Endodermal cell (in vitro differentiated cells): ENCODE measurements at regions not wholly inside any gene's neighbourhood (a gene's known extent, or its start where the extent isn't known, plus 50 kb on each side); places are given as distances from the start of the nearest gene placed in this dataset.

Experiments
- DNase-seq: peaks from one replicate; pipeline ENCODE4 v3.0.0-alpha.2; 2017
- H3K27ac ChIP-seq: 2 replicates; pipeline ENCODE4 v1.5.1; 2013; ENCODE audit warnings: mild to moderate bottlenecking, low read depth, low read length, moderate library complexity
- H3K27me3 ChIP-seq: 2 replicates; pipeline ENCODE4 v1.6.1; 2013; ENCODE audit warnings: mild to moderate bottlenecking, low read length, moderate library complexity; ENCODE audit not compliant: insufficient read depth, control insufficient read depth, poor library complexity, severe bottlenecking
- H3K36me3 ChIP-seq: 2 replicates; pipeline ENCODE4 v1.7.0; 2013; ENCODE audit warnings: mild to moderate bottlenecking, low read length, moderate library complexity; ENCODE audit not compliant: control insufficient read depth, insufficient read depth
- H3K4me1 ChIP-seq: one replicate; pipeline ENCODE4 v1.7.0; 2013; ENCODE audit warnings: low read length; ENCODE audit not compliant: control insufficient read depth, insufficient read depth
- H3K4me3 ChIP-seq: 2 replicates; pipeline ENCODE4 v1.5.1; 2013; ENCODE audit warnings: mild to moderate bottlenecking, low read length, moderate library complexity
- H3K9ac ChIP-seq: 2 replicates; pipeline ENCODE4 v1.6.1; 2013; ENCODE audit warnings: mild to moderate bottlenecking, low read length, moderate library complexity; ENCODE audit not compliant: poor library complexity, severe bottlenecking; ENCODE audit errors: extremely low read depth
- H3K9me3 ChIP-seq: 2 replicates; pipeline ENCODE4 v1.6.1; 2013; ENCODE audit warnings: mild to moderate bottlenecking, low read length, moderate library complexity; ENCODE audit not compliant: control insufficient read depth
- H3K27ac Mint-ChIP-seq: 2 replicates; pipeline ENCODE4 v1.8.0; 2020; ENCODE audit warnings: mixed read lengths
- H3K27me3 Mint-ChIP-seq: 2 replicates; pipeline ENCODE4 v1.8.0; 2021; ENCODE audit warnings: mild to moderate bottlenecking, mixed read lengths; ENCODE audit not compliant: insufficient read depth
- H3K36me3 Mint-ChIP-seq: 2 replicates; pipeline ENCODE4 v1.8.0; 2020; ENCODE audit warnings: low read depth, mixed read lengths
- H3K4me1 Mint-ChIP-seq: 2 replicates; pipeline ENCODE4 v1.8.0; 2020; ENCODE audit warnings: mixed read lengths
- H3K4me3 Mint-ChIP-seq: 2 replicates; pipeline ENCODE4 v1.8.0; 2020; ENCODE audit warnings: mild to moderate bottlenecking, moderate library complexity, mixed read lengths
- H3K9me3 Mint-ChIP-seq: 2 replicates; pipeline ENCODE4 v1.8.0; 2020; ENCODE audit warnings: mild to moderate bottlenecking, mixed read lengths
- WGBS, 2 experiments: methylation state at CpG; one replicate each; pipeline versions ENCODE4 v1.1.5 to v1.1.7; 2013; ENCODE audit warnings: missing lambda C conversion rate in 2 of 2, mixed read lengths in 1 of 2; ENCODE audit not compliant: insufficient coverage in 1 of 2, insufficient read length in 1 of 2; 5-methylcytosine and 5-hydroxymethylcytosine counted together
- TF ChIP-seq, protein P1 (sequence below): fragments of 200-600 bp; sonication (generic); conservative IDR thresholded peaks from 2 replicates; pipeline ENCODE4 v1.5.0; 2021; ENCODE audit warnings: antibody characterized with exemption, mild to moderate bottlenecking

DNA sequence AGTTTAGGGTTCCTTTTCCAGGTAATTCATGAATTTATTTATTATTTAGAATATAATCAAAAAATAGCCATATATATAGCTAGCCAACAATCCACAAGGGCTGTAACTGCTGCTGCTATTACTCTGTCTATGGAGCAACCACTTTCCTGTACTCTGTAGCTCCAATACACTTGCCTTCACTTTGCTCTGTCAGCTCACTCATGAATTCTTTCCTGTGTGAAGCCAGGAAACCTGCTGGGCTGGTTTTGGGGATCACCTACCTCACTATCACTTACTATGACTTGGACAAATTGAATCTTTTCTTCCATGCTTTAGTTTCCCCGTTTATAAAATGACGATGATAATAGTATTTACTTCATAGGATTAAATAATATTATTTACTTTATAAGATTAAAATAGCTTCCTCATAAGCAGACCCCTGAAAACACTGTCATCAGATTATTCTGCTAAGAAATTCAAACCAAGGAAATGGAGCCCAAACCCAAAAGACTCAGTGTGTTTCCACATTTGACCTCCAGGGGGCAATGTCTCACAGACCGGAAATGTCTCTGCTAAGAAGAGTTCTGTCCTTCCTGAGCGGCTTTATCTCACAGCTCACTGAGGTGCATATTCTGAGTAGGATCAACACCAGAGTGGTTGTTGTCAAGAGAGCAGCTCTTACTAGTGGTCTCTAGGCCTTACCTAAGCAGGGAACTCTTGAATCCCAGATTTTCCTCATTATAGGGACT is 457.1 kb downstream of the DAD1 start:
- Histone ChIP-seq H3K27ac (no peak overlapping the region), H3K9ac (no peak overlapping the region), H3K36me3 (no peaks in the 10 kb centered on the region), H3K4me3 (no peak overlapping the region), H3K27me3 (no peaks in the 10 kb centered on the region), H3K9me3 (peaks cover 5% of the 10 kb centered on the region), H3K4me1 (no peaks in the 10 kb centered on the region)
- 57 to 67% methylated on average over 1 to 2 of the region's 4 CpGs for WGBS, 2 experiments
- H3K9me3 Mint-ChIP-seq, result peaks cover 6% of the 10 kb centered on the region
- no peak overlapping the region for H3K27ac Mint-ChIP-seq
- DNase-seq, result peak; percentile 81
- no peaks in the 10 kb centered on the region for H3K4me1 Mint-ChIP-seq
- no peak overlapping the region for H3K4me3 Mint-ChIP-seq
- H3K27me3 Mint-ChIP-seq, result no peaks in the 10 kb centered on the region
- TF ChIP-seq, protein P1, sequence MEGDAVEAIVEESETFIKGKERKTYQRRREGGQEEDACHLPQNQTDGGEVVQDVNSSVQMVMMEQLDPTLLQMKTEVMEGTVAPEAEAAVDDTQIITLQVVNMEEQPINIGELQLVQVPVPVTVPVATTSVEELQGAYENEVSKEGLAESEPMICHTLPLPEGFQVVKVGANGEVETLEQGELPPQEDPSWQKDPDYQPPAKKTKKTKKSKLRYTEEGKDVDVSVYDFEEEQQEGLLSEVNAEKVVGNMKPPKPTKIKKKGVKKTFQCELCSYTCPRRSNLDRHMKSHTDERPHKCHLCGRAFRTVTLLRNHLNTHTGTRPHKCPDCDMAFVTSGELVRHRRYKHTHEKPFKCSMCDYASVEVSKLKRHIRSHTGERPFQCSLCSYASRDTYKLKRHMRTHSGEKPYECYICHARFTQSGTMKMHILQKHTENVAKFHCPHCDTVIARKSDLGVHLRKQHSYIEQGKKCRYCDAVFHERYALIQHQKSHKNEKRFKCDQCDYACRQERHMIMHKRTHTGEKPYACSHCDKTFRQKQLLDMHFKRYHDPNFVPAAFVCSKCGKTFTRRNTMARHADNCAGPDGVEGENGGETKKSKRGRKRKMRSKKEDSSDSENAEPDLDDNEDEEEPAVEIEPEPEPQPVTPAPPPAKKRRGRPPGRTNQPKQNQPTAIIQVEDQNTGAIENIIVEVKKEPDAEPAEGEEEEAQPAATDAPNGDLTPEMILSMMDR, result peak; percentile 82
- H3K36me3 Mint-ChIP-seq, result no peaks in the 10 kb centered on the region

DNA sequence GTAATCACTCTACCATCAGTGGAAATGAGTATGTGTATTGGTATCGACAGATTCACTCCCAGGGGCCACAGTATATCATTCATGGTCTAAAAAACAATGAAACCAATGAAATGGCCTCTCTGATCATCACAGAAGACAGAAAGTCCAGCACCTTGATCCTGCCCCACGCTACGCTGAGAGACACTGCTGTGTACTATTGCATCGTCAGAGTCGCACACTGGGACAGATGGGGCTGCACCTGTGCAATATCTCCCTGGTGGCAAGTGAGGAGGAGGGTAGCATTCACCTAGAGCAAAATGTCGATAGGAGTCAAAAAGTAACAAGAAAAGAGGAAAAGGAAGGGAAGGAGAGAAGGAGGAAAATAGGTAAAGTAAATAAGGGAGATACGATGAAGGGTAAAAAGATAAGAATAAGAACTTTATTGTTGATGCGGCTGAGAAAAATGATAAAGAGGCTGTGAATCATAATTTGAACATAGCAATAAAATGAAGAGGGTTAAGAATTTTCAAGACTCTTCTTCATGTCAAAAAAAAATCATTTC is 450.5 kb upstream of the OR4E1 start:
- H3K27me3 ChIP-seq, result no peaks in the 10 kb centered on the region
- H3K27ac ChIP-seq, result no peak overlapping the region
- Mint-ChIP-seq H3K4me1 (no peaks in the 10 kb centered on the region), H3K36me3 (no peaks in the 10 kb centered on the region), H3K27ac (no peak overlapping the region), H3K4me3 (no peak overlapping the region), H3K27me3 (no peaks in the 10 kb centered on the region), H3K9me3 (no peaks in the 10 kb centered on the region)
- WGBS, 2 experiments, result 93% methylated on average over 5 to 8 of the region's 8 CpGs
- no peaks in the 10 kb centered on the region for H3K36me3 ChIP-seq
- TF ChIP-seq, protein P1, result no peak
- no peaks in the 10 kb centered on the region for H3K4me1 ChIP-seq
- no peak overlapping the region for H3K9ac ChIP-seq
- no peaks in the 10 kb centered on the region for H3K9me3 ChIP-seq
- no peak for DNase-seq
- no peak overlapping the region for H3K4me3 ChIP-seq

DNA sequence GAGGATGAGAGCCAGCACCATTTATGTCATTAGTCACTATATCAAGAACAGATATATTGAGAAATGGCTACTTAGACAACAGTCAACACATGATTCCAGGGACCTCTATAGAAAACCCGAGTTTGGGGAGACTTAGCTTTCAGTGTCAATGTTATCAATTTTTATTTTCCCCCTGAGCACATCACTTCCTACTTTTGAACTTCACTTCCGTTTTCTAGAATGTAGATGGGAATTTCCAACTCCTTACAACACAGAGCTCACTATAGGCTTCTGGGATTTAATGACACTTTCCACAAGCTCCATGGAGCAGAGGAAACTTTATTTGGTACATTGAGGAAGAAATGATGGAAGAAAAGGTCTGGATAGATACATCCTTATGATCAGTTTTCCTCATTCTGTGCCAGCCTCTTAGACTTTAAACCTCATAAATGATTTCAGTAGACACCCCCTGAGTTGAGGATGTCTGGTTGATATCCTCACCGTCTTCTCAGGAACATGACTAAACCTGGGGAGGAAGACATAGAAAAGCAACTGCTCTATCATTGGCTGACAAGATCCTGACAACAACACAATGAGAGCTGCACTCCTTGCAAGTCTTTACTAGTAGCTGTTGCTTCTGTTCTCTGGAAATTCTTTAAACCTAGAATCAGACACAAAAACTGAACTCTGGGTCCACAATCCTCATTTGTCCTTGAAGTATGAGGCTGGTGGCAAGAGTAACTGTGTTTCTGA is 449.4 kb upstream of the OR4E1 start:
- TF ChIP-seq, protein P1, result no peak
- H3K27me3 Mint-ChIP-seq, result peaks cover 5% of the 10 kb centered on the region
- H3K27ac Mint-ChIP-seq, result no peak overlapping the region
- Histone ChIP-seq H3K27ac (no peak overlapping the region), H3K4me1 (no peaks in the 10 kb centered on the region), H3K36me3 (no peaks in the 10 kb centered on the region), H3K9ac (no peak overlapping the region), H3K9me3 (no peaks in the 10 kb centered on the region), H3K27me3 (no peaks in the 10 kb centered on the region), H3K4me3 (no peak overlapping the region)
- H3K4me3 Mint-ChIP-seq, result no peak overlapping the region
- 90 to 92% methylated on average over 2 to 3 of the region's 3 CpGs for WGBS, 2 experiments
- H3K36me3 Mint-ChIP-seq, result no peaks in the 10 kb centered on the region
- H3K4me1 Mint-ChIP-seq, result no peaks in the 10 kb centered on the region
- H3K9me3 Mint-ChIP-seq, result no peaks in the 10 kb centered on the region
- DNase-seq, result no peak
